GM18508 (cell line): ENCODE measurements at regions not wholly inside any gene's neighbourhood (a gene's known extent, or its start where the extent isn't known, plus 50 kb on each side); places are given as distances from the start of the nearest gene placed in this dataset.

Source experiments
- ATAC-seq: cut with Tn5 transposase; IDR thresholded peaks from one replicate; pipeline ENCODE4 v1.9.1; 2021; ENCODE audit warnings: moderate number of reproducible peaks; ENCODE audit not compliant: insufficient read depth, unreplicated experiment

DNA sequence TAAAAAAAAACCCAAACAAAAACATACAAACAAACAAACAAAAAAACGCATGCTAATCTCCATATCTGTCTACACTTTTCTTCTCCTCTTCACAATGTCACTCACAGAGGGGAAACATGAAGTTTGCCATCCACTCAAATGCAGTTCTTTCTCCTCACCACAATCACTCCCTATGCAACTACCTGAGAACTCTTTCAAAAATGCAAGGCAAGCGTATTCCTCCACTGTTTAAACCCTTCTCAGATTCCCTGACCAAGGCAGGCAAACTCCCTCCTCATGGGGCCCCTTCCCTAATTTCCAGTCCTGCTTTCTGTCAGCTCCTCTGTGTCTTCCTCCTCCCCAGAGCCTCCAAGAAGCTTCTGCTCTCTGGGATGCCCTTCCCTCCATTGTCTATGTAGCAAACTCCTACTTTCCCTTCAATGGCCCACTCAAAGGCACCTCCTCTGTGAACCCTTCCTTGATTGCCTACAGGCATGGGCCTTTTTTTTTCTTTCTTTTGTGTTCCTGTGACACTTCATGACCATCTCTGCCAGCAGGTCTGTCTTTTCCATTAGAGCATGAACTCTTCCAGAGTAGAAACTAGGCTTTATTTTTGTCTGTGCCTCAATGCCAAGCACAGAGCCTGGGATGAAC lies 143.8 kb upstream of the SLC1A4 start:
- ATAC-seq, result no peak

DNA sequence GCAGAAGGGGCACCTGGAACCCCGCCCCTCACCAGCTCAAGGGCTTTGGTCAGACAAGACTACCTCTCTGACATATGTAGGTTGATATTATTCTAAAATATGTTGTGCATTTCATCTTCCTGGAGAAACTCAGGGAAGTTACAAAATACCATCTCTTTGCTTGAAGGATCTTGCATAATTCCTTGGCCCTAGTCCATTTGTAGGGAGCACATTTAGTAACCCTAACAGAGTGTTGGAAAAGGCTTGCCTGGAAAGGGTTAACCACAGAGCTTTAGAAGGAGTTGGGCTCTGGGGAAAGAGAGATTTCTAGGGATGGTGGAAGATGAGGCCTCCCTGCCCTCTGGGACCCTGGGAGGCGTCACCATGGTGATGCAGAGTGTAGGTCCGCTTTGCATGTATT lies 143.0 kb upstream of the SLC1A4 start:
- no peak for ATAC-seq

DNA sequence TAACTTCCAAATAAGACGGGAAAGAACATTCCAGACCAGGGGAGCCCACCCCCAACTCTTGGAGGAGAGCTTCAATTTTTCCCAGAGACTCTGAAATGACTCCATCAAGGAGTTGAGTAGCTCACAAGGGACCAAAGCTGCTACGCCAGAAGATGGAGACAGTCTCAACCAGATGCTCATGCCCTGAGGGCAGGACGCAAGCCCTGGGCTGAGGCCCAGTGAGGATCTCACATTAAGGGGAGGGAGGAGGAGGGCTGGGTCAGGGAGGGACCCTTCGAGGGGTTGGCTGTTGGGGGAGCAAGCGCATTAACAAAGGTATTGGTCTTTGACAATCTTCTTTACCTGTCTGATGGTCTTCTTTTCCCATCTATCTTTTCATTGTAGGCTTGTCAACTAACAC lies 141.3 kb upstream of the SLC1A4 start:
- no peak for ATAC-seq

DNA sequence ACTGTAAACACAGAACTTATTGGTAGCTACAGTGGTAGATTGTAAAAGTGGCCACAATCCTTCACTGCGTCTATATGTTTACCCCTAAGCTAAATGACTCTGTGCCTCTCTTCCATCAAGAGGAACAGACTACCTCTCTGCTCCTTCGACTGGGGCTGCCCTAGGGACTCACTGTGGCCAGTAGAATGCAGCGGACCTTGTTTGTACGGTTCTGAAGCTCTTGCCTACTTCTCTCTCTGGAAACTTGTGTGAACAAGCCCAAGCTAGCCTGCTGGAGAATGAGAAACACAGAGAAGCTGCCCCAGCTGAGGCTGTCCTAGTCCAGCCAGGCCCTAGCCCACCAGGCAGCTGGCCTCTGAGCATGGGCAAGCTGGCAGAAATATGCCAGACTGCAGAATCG lies 140.8 kb upstream of the SLC1A4 start:
- ATAC-seq, result no peak

DNA sequence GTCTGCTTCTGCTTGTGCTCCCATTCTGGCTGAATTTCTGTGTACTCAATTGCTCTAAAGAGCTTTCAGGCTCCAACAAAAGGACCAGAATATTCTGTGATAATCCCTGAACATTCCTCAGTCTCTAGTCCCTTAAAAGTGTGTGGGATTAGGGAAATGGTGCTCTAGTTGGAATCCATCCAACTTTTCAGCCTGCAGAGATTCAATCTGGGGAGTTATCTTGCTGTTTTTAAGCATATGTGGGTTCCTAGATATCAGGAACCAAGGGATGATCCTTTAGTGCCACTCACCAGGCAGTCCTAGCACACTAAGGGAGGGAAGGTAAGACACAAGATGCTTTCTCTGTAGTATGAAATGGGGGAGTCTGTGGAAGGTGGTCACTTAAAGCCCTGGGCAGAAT lies 140.3 kb upstream of the SLC1A4 start:
- ATAC-seq, result no peak

DNA sequence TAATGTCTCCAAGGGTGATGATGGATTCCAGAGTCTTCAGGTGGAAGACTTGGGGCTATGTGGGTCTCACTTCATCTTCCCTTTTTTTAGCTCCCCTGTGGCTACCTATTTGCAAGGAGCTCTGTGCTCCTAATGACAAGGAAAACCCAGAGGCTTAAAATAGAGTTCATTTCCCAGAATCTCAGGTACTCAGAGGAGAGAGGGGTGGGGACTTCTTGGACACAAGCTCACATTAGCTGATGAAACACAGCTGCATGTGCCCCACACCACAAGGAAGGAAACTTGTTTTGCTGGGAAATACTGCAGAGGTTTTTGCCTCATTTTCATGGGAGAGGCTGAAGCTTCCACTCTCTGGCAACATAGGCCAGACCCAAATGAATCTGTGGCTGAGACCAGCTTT lies 138.6 kb upstream of the SLC1A4 start:
- ATAC-seq, result no peak

DNA sequence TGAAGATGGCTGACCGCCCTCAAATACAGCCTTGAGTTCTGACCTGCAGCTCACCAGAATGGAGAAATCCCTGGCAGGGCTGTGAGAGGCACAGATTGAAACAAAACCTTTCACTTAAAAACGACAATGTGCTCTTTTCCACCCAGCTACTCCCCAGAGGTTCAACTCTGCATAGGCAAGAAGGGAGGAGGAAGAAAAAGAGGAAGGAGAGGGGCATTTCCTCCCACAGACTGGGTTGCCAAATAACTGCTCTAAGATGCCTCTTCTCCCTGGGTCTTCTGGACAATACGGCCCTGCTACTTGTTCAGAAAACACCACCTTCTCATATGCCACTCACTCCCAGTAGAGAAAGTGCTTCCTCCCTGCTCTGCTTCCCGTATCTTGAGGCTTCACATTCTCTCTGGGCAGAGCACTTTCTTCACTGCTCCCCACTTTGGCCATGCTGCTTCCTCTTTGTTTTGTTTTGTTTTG lies 136.4 kb upstream of the SLC1A4 start:
- no peak for ATAC-seq

DNA sequence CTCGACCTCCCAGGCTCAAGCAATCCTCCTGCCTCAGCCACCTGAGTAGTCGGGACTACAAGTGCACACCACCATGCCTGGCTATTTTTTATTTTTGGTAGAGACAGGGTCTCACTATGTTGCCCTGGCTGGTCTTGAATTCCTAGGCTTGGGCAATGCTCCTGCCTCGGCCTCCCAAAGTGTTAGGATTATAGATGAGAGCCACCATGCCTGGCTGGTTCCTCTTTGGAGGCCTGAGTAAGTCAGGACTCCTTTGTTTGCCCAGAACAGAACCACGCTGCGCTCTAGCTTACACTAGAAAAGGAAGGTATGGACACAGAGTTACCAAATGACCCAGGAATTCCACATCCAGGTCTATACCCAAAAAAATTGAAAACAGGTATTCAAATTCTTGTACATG lies 135.9 kb upstream of the SLC1A4 start:
- no peak for ATAC-seq

DNA sequence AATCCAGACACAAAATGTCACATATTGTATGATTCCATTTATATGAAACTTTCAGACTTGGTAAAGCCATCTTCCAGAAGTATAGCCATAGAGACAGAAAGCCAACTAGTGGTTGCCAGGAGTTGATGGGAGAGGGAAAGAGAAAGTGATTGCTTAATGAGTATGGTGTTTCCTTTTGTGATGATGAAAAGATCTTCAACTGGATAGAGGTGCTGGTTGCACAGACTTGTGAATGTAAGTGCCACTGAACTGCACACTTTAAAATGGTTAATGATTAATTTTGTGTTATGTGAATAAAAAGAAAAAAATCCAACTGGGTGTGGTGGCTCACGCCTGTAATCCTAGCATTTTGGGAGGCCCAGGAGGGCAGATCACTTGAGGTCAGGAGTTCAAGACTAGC lies 135.3 kb upstream of the SLC1A4 start:
- ATAC-seq, result no peak

DNA sequence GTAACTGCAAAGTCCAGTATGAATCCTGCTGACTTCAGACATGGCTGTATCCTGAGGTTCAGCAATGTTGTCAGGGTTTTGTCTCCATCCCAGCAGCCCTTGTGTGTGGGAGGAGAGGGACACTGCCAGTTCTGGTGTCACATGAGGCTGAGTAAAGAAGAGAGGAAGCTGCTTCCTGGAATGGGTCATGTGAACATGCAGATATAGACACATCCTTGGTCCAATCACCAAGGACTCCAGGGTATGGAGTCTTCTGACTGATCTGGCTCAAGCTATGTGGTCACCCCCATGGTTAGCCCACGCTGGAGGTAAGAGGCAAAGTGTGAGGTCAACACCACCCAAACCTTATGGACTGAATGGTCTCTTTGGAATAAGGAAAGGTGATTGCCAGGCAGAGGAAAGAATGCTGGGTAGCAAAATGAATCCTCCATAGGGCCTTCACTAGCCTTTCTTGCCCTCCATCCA lies 134.4 kb upstream of the SLC1A4 start:
- ATAC-seq, result no peak

DNA sequence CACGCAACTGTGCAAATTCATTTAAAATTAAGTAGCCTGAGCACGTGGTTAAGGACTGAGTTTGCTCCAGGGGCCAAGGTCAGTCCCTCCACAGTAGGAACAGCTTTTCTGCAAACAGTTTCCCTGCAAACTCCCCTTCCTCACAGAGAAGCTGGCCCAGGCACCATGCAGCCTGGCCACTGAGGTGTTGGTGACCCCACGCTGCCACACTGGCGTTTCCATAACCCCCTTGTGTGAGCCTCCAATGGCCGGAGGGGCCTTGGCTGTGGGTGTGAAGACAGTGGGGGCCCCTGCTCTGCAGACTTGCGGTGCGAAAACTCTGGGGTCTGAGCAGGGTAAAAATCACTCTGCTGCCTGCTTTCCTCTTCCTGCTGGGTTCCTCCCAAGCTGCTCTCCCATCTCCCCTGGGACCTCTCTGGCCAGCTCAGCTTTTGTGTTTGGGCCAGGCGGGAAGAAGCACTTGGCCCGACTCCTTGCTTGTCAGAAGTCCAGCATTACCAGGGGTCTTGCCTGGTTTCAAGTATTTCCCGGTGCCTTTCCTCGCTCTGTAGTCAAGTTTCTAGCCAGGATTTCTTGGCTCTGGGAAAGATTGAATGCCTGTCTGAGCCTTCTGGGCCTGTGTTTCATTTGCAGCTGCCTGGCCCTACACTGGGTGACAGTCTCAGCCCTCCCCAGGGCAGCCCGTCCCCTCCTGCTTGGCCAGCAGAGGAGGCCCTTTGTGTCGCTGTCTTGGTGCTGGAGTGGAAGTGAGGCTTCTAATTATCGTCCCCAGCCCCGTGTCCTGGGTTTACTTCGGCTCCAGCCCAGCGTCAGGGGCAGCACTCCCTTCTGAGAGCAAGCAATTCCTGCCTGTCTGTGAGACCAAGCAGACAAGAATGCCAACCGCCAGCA lies 131.4 kb upstream of the SLC1A4 start:
- ATAC-seq, result no peak

DNA sequence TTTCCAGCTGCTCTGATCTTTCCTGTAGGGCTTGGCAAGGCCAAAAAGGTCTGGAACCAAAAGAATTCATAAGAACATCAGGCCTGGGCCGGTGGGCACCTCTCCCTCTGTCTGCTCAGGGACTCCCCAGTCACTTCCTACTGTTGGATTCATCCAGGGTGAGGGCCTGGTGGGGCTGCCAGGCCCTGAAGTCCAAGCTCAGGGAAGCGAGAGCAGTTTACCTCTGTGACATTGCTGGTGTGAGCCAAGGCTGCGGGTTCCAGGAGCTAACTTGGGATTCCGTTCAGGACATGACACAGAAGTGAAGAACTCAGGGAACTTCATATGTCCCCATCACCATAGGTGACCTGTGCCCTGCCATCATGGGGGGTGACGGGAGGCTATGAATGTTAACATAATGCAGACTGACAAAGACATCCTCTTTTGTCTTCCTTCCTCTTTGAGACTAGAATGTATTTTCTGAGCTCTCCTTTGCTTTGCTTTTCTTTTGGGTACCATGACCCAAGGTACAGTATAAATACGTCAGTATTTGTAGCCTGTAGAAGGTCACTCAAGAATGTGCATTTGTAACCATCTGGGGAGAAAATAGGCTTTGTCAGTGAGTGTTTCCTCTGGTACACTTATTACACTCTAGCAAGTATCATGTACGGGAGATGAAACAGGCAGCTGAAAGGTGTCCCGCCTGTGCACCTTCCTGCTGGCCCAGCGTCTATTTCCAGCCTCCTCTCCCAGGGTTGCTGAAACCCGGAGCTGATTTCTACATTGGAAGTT lies 130.5 kb upstream of the SLC1A4 start:
- no peak for ATAC-seq

DNA sequence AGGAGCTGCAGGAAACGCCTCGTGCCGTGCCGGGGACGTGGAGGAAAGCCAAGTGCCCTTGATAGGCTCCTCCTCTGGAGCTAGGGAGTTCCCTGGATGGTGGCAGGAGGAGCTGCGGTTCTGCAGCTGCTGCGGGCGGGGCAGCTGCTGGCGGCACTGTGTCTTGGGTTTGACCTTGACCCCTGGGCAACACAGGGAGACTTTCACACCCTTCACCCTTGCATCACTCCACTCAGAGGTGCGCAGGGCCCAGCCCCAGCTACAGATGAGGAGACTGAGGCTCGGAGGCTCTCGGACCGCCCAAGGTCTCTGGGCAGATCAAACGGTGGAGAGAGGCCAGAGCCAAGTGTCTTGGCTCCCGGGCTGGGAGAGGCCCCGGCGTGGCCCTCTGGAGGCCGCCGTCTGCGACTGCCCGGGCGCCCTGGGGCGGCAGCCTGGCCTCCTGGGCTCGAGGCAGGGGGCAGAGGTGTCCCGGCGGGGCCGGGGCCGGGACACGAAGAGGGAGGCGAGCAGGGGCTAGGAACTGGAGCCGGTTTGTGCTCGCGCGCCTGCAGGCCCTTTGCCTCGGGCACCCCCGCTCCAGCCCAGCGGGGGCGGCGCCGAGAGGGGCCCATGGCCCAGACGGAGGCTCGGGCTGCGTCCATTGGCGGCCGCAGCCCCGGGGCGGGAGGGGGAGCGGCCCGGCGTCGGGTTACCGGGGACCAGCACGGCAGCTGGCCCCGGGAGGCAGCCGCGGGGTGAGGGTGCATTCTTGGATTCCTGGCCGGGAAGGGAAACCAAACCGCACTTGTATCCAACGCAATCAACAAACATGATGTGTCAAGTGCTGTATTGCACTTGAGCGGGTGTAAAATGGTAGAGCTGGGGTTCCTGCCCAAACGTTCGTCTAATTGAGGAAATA lies 129.6 kb upstream of the SLC1A4 start:
- no peak for ATAC-seq

DNA sequence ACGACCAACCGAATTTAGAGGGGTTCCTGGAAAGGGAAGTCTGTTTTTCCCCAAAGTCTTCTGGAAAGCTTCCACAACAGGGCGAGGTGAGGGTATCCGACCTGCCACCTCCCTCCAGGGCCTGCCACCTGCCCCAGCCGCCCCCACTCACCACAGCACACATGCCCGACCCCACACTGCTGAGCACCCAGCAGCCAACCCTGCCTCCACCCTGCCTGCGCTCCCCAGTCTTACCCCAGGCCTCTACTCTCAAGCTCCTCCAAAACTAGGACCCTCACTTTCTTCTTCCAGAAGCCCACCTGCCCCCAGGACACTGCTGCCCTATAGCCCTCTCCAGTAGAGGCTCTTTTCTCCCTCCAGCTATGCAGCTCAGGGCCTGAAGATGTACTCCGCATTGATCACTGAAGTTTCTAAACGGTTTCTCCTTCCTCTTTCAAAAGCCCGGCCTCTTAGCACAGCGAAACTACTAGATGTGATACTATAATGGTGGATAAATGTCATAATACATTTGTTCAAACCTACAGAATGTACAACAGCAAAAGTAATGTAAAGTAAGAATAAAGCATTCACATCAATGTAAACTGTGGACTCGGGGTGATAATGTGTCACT lies 128.8 kb upstream of the SLC1A4 start:
- no peak for ATAC-seq

DNA sequence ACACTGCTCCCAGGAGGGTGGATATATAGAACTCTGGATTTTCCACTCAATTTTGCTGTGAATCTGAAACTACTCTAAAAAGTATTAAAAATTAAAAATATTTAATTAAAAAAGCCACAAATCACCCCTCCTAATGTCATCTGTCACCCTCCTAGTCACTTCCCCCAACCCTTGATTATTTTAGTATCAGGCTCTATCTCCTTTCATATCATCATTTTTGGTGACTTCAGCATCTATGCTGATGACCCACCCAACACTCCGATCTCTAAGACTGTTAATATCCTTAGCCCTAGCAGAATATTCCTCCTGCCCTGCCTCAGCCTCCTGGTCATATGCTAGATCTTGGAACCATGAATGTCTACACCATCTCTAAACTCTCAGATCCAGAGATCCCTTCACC lies 128.3 kb upstream of the SLC1A4 start:
- ATAC-seq, result no peak

DNA sequence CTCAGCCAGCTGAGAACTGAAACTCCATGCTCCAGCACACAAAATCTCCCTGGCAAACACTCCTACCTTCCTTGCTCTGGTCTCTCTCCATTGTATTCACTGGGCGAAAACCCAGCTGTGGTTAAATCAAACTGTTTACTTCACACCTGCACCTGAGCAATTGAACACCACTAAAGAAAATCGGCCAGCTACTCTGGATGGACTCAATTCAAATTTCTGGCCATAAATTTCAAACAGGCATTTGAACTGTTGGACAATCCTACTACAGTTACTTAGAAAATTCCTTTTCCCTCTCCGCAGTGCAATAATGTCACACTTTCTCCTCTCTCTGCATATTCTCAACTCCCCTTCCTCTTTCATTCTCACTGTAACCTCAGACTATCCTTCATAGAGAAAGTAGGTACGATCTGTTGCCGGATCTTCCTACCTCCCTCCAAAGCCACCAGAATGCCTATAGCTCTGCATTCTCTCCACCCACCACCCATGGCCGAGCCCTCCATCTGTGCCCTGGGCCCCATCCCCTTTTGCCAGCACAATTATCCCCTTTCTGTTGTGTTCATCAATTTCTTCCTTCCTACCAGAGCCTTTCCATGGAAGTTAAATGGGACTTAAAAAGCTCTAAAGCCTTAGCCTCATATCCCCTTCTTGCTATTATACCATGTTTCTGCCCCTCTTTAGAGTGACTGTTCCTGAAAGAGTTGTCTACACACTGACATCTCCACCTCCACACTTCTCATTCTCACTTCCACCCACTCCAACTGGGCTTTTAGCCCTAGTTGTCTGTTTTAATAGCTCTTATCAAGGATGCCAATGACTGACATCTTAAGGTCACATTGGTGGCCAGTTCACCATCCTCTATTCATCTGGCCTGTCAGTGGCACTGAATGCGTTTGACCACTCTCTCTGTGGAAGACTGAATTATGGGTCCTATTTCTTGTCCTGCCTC lies 127.5 kb upstream of the SLC1A4 start:
- ATAC-seq, result no peak

DNA sequence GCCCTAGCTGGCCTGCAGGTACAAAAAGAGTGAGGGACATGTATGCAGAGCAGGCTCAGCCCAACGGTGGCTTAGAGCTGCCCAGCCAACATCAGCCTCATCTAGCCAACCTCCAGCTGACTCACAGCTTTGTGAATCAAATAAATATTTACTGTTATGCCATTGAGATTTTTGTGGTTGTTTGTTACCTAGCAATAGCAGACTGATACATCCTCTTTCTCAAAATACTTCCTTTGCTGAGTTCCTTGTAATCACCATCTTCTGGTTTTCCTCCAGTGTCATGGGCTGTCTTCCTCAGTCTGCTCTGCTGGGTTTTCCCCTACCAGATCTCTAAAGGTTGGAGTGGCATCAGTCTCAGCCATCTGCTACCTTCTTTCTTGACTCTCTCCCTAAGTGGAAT lies 126.6 kb upstream of the SLC1A4 start:
- no peak for ATAC-seq

DNA sequence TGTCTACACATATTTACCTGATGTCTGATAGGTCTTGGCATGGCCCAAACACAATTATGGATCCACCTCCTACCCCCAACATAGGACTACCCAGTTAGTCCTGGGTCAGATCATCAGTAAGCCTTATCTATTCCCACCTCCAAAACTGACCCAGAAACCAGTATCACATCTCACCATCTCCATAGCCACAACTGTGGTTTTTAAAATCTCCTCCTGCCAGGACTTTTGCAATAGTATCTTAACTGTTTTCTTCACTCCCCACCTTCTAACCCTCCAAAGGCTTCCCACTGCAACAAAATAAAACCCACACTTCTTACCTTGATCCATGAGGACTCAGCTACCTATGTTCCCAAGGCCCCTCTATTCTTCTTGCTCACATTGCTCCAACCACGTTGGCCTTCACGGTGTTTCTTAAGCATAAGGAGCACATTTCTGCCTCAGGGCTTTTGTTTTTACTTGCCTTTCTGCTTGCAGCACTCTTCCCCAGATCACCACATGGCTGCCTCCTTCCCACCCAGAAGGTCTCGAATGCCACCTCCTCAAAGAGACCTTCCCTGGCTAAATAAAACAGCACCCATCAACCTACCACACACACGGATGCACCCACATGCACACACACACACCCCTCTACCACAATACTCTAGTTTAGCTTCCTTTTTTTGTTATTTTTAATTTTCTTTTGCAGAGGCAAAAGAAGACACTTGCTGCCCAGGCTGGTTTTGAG lies 125.9 kb upstream of the SLC1A4 start:
- ATAC-seq, result no peak
